ENCODE measurements at regions not wholly inside any gene's neighbourhood (a gene's known extent, or its start where the extent isn't known, plus 50 kb on each side); places are given as distances from the start of the nearest gene placed in this dataset.

DNA sequence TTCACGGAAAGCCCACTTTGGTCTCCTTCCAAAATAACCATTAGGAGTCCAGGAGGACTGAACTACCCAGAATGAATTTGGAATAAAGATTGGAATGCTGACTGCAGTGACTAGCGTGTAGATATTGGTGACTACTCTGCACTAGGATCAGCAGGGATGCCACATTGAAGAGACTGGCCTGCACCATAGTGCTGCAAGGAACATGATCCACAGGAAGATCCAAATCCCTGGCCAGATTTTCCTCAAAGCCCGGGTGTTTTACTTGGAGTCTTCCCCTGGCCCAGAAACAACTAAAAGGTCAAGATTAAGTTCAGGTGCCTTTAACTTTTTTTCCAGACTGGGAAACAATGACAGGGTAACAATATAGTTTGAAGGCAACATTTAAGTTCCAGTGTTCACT is 870.4 kb downstream of the CDH8 start:
- TF ChIP-seq CTCF (IDR thresholded peaks at IDR 0.05), result no peak
- TF ChIP-seq POLR2AphosphoS5 (IDR thresholded peaks at IDR 0.05; ENCODE audit: low read depth, low read length), result no peak
- TF ChIP-seq REST (IDR thresholded peaks at IDR 0.05; ENCODE audit: insufficient read depth in 1 of 2, low read depth in 2 of 2, low read length in 1 of 2), result no peak
- no peak for TF ChIP-seq TCF7L2 (IDR thresholded peaks at IDR 0.05; ENCODE audit: low read depth, low read length)

All from Panc1 (cell line).